ENCODE measurements at regions not wholly inside any gene's neighbourhood (a gene's known extent, or its start where the extent isn't known, plus 50 kb on each side); places are given as distances from the start of the nearest gene placed in this dataset.

- Histone ChIP-seq H3K4me3 (no peak overlapping the region), H3K9ac (ENCODE audit: insufficient read depth in 1 of 2, low read length in 2 of 2) (no peak overlapping the region), H3K9me3 (ENCODE audit: control insufficient read depth in 4 of 4, insufficient read depth in 3 of 4, low read length in 3 of 4) (no peaks in the 10 kb centered on the region), H3K4me1 (ENCODE audit: control insufficient read depth in 5 of 5, insufficient read depth in 5 of 5, low read length in 5 of 5) (peaks cover 0 to 10% (median 0%) of the 10 kb centered on the region in 5 donors), H3K27me3 (ENCODE audit: control insufficient read depth in 3 of 3, insufficient read depth in 3 of 3, low read length in 2 of 3) (peaks cover 0 to 2% (median 0%) of the 10 kb centered on the region in 3 donors), H3K27ac (ENCODE audit: low read depth in 1 of 2, low read length in 1 of 2) (peak overlapping the region in 1 of 2 donors; percentile 55), H3K36me3 (ENCODE audit: control insufficient read depth in 4 of 4, insufficient read depth in 4 of 4, low read length in 4 of 4) (no peaks in the 10 kb centered on the region)
- no peak for TF ChIP-seq CTCF (IDR thresholded peaks at IDR 0.05; ENCODE audit: control extremely low read depth, extremely low read depth)
- 34 to 53% methylated on average over 9 of the region's 9 CpGs for WGBS, 2 donors
- ATAC-seq (ENCODE audit: insufficient read depth, low FRiP score) (no peak), DNase-seq (no peak)
Observed at GRCh38 chr10:7471720-7472367, 61.0 kb upstream of the SFMBT2 start.

GRCh38 chr10:7470371-7470770 lies 59.5 kb upstream of the SFMBT2 start:
- ATAC-seq (ENCODE audit: insufficient read depth, low FRiP score), result no peak
- no peak overlapping the region for H3K9ac ChIP-seq (ENCODE audit: insufficient read depth in 1 of 2, low read length in 2 of 2)
- no peak for TF ChIP-seq CTCF (IDR thresholded peaks at IDR 0.05; ENCODE audit: control extremely low read depth, extremely low read depth)
- H3K36me3 ChIP-seq (ENCODE audit: control insufficient read depth in 4 of 4, insufficient read depth in 4 of 4, low read length in 4 of 4), result no peaks in the 10 kb centered on the region
- peaks cover 0 to 4% (median 0%) of the 10 kb centered on the region in 5 donors for H3K4me1 ChIP-seq (ENCODE audit: control insufficient read depth in 5 of 5, insufficient read depth in 5 of 5, low read length in 5 of 5)
- no peak overlapping the region for H3K4me3 ChIP-seq
- H3K9me3 ChIP-seq (ENCODE audit: control insufficient read depth in 4 of 4, insufficient read depth in 3 of 4, low read length in 3 of 4), result no peaks in the 10 kb centered on the region
- peaks cover 0 to 2% (median 0%) of the 10 kb centered on the region in 3 donors for H3K27me3 ChIP-seq (ENCODE audit: control insufficient read depth in 3 of 3, insufficient read depth in 3 of 3, low read length in 2 of 3)
- DNase-seq, result no peak
- no peak overlapping the region for H3K27ac ChIP-seq (ENCODE audit: low read depth in 1 of 2, low read length in 1 of 2)
- 87% methylated on average over 2 of the region's 2 CpGs for WGBS, 2 donors

- DNase-seq (no peak), ATAC-seq (ENCODE audit: insufficient read depth, low FRiP score) (no peak)
- TF ChIP-seq CTCF (IDR thresholded peaks at IDR 0.05; ENCODE audit: control extremely low read depth, extremely low read depth), result no peak
- H3K27ac ChIP-seq (ENCODE audit: low read depth in 1 of 2, low read length in 1 of 2), result no peak overlapping the region
- peaks cover 0 to 2% (median 0%) of the 10 kb centered on the region in 3 donors for H3K27me3 ChIP-seq (ENCODE audit: control insufficient read depth in 3 of 3, insufficient read depth in 3 of 3, low read length in 2 of 3)
- H3K36me3 ChIP-seq (ENCODE audit: control insufficient read depth in 4 of 4, insufficient read depth in 4 of 4, low read length in 4 of 4), result no peaks in the 10 kb centered on the region
- no peaks in the 10 kb centered on the region for H3K9me3 ChIP-seq (ENCODE audit: control insufficient read depth in 4 of 4, insufficient read depth in 3 of 4, low read length in 3 of 4)
- H3K9ac ChIP-seq (ENCODE audit: insufficient read depth in 1 of 2, low read length in 2 of 2), result no peak overlapping the region
- H3K4me3 ChIP-seq, result no peak overlapping the region
- H3K4me1 ChIP-seq (ENCODE audit: control insufficient read depth in 5 of 5, insufficient read depth in 5 of 5, low read length in 5 of 5), result no peaks in the 10 kb centered on the region
- 76 to 81% methylated on average over 7 of the region's 7 CpGs for WGBS, 2 donors
Observed at GRCh38 chr10:7467031-7467667, 56.3 kb upstream of the SFMBT2 start.
